ENCODE measurements at regions not wholly inside any gene's neighbourhood (a gene's known extent, or its start where the extent isn't known, plus 50 kb on each side); places are given as distances from the start of the nearest gene placed in this dataset.

DNA sequence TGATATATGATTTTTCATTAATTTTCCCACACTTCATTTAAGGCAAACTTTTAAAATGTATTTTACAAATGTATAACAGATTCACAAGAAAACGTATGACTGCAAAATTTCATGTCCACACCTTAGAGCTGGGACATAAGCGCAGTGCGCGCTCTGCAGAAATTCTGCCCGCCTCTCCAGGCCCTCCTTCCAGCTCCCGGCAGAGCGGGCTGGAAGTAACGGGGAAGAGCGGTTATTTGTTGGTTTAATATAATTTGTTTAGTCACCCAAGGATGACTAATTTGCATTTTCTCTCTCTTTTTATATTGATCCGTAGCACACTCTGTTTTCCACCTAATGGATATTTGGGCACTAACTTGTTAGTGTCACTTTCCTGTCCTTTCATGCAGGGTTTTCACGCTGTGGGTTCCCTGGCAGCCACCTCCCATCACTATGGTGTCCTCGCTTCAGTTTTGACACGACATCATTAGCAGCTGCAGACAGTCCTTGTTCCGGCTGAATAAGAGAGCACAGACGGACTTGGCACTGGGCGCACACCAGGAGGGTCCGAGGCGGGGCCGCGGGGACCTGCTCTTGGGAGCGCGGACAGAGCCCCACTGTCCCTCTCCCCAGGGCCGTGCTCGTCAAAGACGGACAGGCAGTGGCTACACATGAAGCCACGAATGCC, 129.2 kb upstream of the SEC61G start:
- Histone ChIP-seq H3K36me3 (ENCODE audit: insufficient read depth in 1 of 2, low read depth in 1 of 2) (no peaks in the 10 kb centered on the region), H3K4me3 (peak overlapping the region; percentile 54), H3K9me3 (no peaks in the 10 kb centered on the region), H3K27me3 (ENCODE audit: insufficient read depth in 3 of 3, low read length in 2 of 3) (peaks cover 0 to 13% (median 1%) of the 10 kb centered on the region in 3 donors), H3K27ac (no peak overlapping the region), H3K4me1 (no peaks in the 10 kb centered on the region)
- DNase-seq (peak; percentile 23 to 63), ATAC-seq (peak in 2 of 4 donors; percentile 27 to 56)
- TF ChIP-seq, protein P1, sequence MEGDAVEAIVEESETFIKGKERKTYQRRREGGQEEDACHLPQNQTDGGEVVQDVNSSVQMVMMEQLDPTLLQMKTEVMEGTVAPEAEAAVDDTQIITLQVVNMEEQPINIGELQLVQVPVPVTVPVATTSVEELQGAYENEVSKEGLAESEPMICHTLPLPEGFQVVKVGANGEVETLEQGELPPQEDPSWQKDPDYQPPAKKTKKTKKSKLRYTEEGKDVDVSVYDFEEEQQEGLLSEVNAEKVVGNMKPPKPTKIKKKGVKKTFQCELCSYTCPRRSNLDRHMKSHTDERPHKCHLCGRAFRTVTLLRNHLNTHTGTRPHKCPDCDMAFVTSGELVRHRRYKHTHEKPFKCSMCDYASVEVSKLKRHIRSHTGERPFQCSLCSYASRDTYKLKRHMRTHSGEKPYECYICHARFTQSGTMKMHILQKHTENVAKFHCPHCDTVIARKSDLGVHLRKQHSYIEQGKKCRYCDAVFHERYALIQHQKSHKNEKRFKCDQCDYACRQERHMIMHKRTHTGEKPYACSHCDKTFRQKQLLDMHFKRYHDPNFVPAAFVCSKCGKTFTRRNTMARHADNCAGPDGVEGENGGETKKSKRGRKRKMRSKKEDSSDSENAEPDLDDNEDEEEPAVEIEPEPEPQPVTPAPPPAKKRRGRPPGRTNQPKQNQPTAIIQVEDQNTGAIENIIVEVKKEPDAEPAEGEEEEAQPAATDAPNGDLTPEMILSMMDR (IDR thresholded peaks at IDR 0.05), result no peak
- intact Hi-C loops (cut with DNase I), result no loop called here
- WGBS, 3 donors, result 15 to 24% (median 17%) methylated on average over 26 of the region's 26 CpGs

GRCh38 chr7:54888734-54889082, 129.7 kb upstream of the SEC61G start:
- TF ChIP-seq, protein P1 (IDR thresholded peaks at IDR 0.05), result no peak
- 8 to 16% (median 14%) methylated on average over 12 of the region's 12 CpGs for WGBS, 3 donors
- H3K4me1 ChIP-seq, result no peaks in the 10 kb centered on the region
- intact Hi-C loops (cut with DNase I), result no loop called here
- no peak overlapping the region for H3K27ac ChIP-seq
- H3K36me3 ChIP-seq (ENCODE audit: insufficient read depth in 1 of 2, low read depth in 1 of 2), result no peaks in the 10 kb centered on the region
- H3K9me3 ChIP-seq, result no peaks in the 10 kb centered on the region
- ATAC-seq (peak in 1 of 4 donors; percentile 45), DNase-seq (peak; percentile 12 to 52)
- peaks cover 0 to 13% (median 1%) of the 10 kb centered on the region in 3 donors for H3K27me3 ChIP-seq (ENCODE audit: insufficient read depth in 3 of 3, low read length in 2 of 3)
- H3K4me3 ChIP-seq, result peak overlapping the region; percentile 54

DNA sequence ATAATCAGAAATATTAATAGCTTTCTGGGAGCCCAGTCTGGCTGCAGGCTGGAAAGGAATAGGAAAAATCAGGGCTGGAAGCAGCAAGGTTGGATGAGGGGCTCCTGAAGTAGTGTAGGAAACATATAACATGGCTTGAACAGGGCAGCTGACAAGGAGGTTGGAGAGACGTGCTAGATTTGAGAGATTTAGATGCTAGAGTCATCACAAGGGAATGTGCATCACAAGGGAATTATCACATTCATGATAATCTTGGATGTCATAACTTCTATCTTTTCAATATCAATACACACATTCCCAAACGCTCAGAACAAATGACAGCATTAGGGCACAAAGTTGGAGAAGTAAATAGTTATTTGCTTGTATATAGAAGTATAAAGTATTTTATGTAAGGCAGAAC, 120.9 kb upstream of the EGFR start:
- DNase-seq (no peak), ATAC-seq (no peak)
- TF ChIP-seq, protein P1 (IDR thresholded peaks at IDR 0.05), result no peak
- intact Hi-C loops (cut with DNase I), result no loop called here
- Histone ChIP-seq H3K27ac (no peak overlapping the region), H3K4me1 (no peaks in the 10 kb centered on the region), H3K4me3 (no peak overlapping the region), H3K9me3 (no peaks in the 10 kb centered on the region), H3K36me3 (ENCODE audit: insufficient read depth in 1 of 2, low read depth in 1 of 2) (no peaks in the 10 kb centered on the region), H3K27me3 (ENCODE audit: insufficient read depth in 3 of 3, low read length in 2 of 3) (no peaks in the 10 kb centered on the region)
- 17 to 26% (median 21%) methylated on average over 2 of the region's 2 CpGs for WGBS, 3 donors

GRCh38 chr7:54898659-54899340, 120.0 kb upstream of the EGFR start:
- intact Hi-C loops (cut with DNase I), result no loop called here
- ATAC-seq, result peak; percentile 15 to 80 (median 62)
- Histone ChIP-seq H3K27ac (no peak overlapping the region), H3K9me3 (no peaks in the 10 kb centered on the region), H3K4me3 (no peak overlapping the region), H3K27me3 (ENCODE audit: insufficient read depth in 3 of 3, low read length in 2 of 3) (no peaks in the 10 kb centered on the region), H3K36me3 (ENCODE audit: insufficient read depth in 1 of 2, low read depth in 1 of 2) (no peaks in the 10 kb centered on the region), H3K4me1 (no peaks in the 10 kb centered on the region)
- peak in 1 of 2 donors; percentile 14 for DNase-seq
- TF ChIP-seq, protein P1 (IDR thresholded peaks at IDR 0.05), result no peak
- WGBS, 3 donors, result 17 to 25% (median 19%) methylated on average over 9 of the region's 9 CpGs
